DMS153 treated with DMSO at 0.1 percent for 48 hours (cell line): ENCODE measurements at regions not wholly inside any gene's neighbourhood (a gene's known extent, or its start where the extent isn't known, plus 50 kb on each side); places are given as distances from the start of the nearest gene placed in this dataset.

Source experiments
- DNase-seq: peaks from one replicate; lab custom pipeline; 2025; ENCODE audit not compliant: unreplicated experiment; lab: John Stamatoyannopoulos, UW

GRCh38 chr9:20291201-20291600, 331.1 kb downstream of the MLLT3 start:
- no peak for DNase-seq

GRCh38 chr9:20290257-20290656, 332.0 kb downstream of the MLLT3 start:
- DNase-seq, result no peak

- DNase-seq, result no peak
These were observed 332.8 kb downstream of the MLLT3 start for GRCh38 chr9:20289423-20290010.

GRCh38 chr9:20286969-20287368, 335.3 kb downstream of the MLLT3 start:
- no peak for DNase-seq

- DNase-seq, result no peak
These were observed 336.1 kb downstream of the MLLT3 start for GRCh38 chr9:20286154-20286700.

- no peak for DNase-seq
These were observed 337.6 kb downstream of the MLLT3 start for GRCh38 chr9:20284601-20285289.

- no peak for DNase-seq
These were observed 342.0 kb downstream of the MLLT3 start for GRCh38 chr9:20280330-20280729.

- DNase-seq, result no peak
These were observed 345.5 kb downstream of the MLLT3 start for GRCh38 chr9:20276762-20277161.

GRCh38 chr9:20271723-20272122, 350.6 kb downstream of the MLLT3 start:
- DNase-seq, result no peak

- DNase-seq, result no peak
These were observed 351.2 kb downstream of the MLLT3 start for GRCh38 chr9:20271096-20271495.

- no peak for DNase-seq
These were observed 352.1 kb downstream of the MLLT3 start for GRCh38 chr9:20270161-20270560.

GRCh38 chr9:20269620-20270019, 352.7 kb downstream of the MLLT3 start:
- DNase-seq, result no peak

- no peak for DNase-seq
These were observed 357.4 kb downstream of the MLLT3 start for GRCh38 chr9:20264896-20265295.

- no peak for DNase-seq
These were observed 359.7 kb downstream of the MLLT3 start for GRCh38 chr9:20262611-20263010.

- DNase-seq, result no peak
These were observed 365.9 kb downstream of the MLLT3 start for GRCh38 chr9:20256284-20256948.

- DNase-seq, result no peak
These were observed 367.2 kb downstream of the MLLT3 start for GRCh38 chr9:20255052-20255451.

- no peak for DNase-seq
These were observed 368.7 kb downstream of the MLLT3 start for GRCh38 chr9:20253635-20254034.

- DNase-seq, result no peak
These were observed 369.5 kb downstream of the MLLT3 start for GRCh38 chr9:20252778-20253177.

GRCh38 chr9:20250791-20251190, 371.5 kb downstream of the MLLT3 start:
- DNase-seq, result no peak

GRCh38 chr9:20244271-20244670, 378.0 kb downstream of the MLLT3 start:
- DNase-seq, result no peak

GRCh38 chr9:20243841-20244240, 378.5 kb downstream of the MLLT3 start:
- DNase-seq, result no peak

- no peak for DNase-seq
These were observed 379.6 kb downstream of the MLLT3 start for GRCh38 chr9:20242510-20243189.
